Stimulated activated CD8-positive, alpha-beta memory T cell treated with anti-CD3 and anti-CD28 coated beads, Interleukin-15, amount 100 ng/mL, for 4 hours (primary cell): ENCODE measurements at regions not wholly inside any gene's neighbourhood (a gene's known extent, or its start where the extent isn't known, plus 50 kb on each side); places are given as distances from the start of the nearest gene placed in this dataset.

Experiments used
- DNase-seq, 2 donors: peaks; one replicate each; pipeline ENCODE4 v3.0.0-alpha.2; 2020; ENCODE audit warnings: low read depth in 2 of 2

DNA sequence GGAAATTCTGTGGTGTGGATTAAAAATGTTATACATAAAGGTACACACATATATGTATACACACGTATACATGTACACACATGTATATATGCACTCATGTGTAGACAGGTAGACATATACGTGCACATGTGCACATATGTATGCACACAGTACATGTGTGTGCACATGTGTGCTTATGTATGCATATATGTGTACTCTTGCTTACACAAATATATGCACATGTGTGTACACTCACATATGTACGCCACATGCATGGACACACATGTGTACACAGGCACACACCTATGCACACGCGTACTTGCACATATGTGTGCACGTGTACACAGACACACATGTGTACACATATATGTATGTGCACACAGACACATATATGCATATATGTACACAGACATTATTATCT lies 142.8 kb upstream of the SALL3 start:
- no peak for DNase-seq

DNA sequence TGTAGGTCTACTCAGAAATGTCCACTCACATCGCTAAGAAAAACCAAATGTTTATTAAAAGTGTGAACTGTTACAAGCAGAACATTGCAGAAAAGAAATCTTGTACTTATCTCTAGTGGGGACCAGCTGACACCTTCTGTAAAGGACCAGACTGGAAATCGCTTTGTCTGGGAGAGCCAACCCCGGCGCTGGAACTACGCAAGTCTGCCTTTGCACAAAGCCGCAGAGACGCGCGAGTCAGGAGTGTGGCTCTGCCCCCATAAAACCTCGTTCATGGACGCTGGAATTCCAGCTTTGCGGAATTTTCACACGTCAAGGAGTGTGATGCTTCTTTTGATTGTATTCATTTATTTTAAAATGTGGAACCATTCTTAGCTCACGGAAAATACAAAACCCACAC lies 141.9 kb upstream of the SALL3 start:
- DNase-seq: no peak

DNA sequence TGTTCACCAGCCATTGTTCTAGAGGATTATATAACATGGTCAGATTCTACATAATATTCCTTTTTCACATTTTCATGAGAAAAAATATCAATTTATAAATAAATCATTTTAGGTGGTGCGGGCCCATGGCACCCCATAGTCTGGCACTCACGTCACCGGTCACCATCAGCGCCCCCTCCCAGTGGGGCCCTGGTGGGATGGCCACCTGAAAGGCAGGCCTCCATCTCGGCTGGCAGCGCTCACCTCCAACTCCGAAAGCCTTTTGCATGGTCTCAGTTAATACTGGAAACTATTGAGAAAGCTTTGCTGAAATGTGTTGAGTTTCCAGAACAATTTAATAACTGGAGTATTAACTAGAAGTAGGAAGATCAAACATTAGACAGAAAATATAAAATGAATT lies 141.4 kb upstream of the SALL3 start:
- no peak for DNase-seq

DNA sequence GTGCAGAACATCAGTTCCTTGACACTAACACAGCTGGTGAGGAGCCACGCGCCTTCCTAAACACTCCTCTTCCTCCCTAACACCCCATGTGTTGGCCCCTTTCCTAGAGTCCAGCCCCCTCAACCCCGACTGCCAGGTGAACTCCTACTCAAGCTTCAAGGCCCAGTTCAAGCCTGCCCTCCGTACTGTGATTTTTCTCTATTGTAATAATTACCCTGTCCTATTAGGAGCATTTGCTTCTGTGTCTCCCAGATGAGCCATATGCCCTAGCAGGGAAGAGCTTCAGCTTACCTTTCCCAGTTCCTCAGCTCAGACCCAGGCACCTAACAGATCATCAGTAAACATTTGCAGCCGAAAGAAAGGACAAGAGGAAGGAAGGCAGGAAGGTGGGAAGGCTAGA lies 130.6 kb upstream of the SALL3 start:
- no peak for DNase-seq

DNA sequence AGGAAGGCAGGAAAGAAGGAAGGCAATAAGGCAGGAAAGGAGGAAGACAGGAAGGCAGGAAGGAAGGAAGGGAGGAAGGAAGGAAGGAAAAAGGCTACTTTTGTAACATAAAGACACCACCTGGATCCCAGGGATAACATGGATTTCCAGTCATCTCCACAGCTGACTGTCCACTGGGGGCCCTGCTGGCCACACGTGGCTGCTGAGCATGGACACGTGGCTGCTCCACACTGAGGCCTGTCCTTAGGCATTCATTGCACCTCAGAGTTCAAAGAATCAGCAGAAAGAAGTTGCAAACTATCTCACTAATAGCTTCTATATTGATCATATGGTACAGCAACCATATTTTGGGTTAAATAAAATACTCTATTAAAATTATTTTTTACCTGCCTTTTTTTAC lies 130.2 kb upstream of the SALL3 start:
- DNase-seq: no peak

DNA sequence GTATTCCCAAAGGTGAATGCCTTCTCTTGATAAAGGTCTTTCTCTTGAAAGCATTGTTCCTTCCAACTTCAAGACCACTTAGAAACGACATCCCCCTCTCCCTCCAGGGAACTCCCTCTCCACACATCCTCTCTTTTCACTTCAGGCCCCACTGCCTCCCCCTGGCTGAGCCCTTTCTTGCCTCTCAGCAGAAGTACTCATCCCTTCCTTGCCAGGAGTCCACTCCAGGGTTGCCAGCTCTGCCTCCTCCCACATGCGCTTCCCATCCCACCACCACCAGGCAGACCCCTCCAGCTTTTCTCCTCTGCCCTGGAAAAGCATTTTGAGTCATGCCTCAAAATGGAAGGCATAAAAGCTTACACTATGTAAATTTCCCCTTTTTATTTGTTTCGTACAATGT lies 126.3 kb upstream of the SALL3 start:
- DNase-seq: no peak

DNA sequence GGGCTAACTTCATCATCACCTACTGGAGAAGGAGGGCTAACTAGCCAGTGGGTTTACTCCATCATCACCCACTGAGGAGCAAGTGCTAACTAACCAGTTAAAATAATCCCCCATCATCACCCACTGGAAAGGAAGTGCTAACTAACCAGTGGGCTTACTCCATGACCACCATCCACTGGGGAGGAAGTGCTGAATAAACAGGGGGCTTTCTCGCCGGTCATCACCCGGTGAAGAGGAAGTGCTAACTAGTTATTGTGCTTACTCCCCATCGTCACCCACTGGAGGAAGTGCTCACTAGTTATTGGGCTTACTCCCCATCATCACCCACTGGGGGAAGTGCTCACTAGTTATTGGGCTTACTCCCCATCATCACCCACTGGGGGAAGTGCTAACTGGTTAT lies 124.4 kb upstream of the SALL3 start:
- no peak for DNase-seq

DNA sequence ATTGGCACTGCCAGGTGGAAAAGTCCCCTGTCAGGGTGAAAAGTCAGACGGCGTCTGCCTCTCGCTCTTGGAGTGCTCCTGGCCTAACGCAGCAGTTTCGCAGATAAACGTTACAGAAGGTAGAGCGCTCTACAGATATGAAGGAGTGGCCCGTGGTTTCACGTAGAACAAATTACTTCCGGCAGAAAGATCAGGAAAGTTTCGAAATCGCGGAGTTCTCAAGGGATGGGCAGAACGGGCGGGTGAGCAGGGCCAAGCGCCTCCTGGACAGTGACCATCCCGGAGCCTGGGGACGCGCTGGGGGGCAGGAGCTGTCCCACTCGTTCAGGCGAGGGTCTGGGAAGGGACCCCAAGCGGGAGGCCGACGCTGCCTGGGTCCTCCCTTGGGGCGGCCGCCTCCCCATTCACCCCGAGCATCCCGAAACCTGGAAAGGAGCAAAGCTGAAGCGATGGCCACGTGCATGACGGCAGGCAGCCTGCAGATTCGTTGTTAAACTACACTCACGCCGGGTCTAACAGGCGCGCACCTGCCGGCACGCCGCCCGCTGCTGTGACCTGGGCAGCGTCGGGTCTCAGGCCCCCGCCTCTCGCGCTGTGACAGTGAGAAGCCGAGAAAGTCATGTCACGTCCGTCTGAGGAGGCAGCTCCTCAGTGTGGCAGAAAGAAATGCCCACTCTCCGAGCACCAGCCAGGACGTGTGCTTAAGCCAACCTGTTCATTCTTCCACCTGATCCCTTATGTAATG lies 122.9 kb upstream of the SALL3 start:
- DNase-seq: no peak

DNA sequence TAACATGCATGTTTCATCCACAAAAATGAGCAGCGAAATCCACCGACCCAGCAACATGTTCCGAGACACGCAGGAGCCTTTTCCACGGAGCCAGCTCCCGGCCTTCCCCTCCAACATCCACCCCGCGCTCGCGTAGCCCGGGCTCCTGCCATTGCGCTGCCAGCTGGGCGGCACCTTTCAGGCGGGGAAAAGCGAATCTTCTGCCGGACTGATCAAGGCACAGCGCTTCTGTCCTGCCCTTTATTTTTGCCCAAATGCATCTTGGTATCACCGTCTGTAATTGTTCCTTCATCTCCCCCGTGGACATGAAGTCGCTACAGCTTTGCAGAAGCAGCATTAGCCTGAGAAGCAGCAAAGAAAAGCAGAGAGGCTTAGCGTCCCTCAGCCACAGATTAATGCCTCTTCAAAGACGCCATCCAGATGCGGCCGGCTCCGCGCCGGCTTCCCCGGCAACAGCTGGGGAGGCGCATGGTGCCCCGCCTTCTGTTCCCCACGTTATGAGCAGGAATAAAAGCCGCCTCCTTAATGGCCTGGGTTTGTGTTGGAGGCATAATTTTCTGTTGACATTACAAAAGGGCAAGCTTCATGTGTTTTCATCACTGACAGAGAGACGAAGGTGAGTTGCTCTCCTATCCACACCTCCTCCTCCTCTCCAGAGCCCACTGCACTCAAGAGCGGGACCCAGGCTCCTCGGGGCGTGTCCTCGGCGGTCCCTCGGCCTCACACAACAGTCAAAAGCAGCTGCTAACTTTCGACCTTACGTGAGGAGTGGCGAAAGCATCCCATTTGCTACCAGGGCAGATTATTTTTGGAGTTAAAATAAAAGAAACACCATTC lies 122.1 kb upstream of the SALL3 start:
- no peak for DNase-seq

DNA sequence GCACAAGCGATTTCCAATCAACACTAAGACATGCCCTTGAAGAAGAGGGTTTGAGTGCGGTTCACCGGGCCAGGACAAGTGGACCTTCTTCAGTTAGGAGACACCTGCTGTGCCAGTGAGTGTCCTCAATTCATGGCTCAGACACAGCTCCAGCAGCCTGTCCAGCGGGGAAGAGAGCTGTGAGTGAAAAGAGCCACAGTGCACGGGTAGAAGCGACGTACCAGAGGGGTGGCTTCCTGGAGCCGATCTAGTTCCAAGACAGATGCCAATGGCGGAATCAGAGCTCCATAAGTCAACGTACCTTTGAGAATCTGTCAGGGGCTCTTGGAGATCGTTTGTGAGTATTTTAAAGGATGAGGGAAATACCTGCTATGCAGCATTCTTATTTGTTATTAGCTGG lies 119.9 kb upstream of the SALL3 start:
- no peak for DNase-seq

DNA sequence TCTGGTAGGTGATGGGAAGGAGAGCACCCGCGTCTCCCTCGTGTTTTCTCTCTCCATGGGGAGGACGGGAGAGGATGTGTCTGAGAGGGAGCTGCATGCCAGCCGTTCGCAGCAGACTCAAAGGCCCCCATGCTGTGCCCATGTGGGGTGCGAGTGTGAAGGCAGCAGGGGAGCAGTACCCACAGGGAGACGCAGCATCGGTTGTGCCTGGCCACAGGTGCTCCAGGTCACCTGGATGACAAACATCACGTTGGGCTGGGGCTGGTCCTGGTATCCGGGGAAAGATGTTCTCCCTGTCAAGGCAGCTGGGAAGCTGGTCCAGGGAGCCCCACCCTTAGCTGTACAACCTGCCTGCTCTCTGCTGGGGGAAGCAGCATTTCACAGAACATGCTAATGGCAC lies 119.5 kb upstream of the SALL3 start:
- no peak for DNase-seq

DNA sequence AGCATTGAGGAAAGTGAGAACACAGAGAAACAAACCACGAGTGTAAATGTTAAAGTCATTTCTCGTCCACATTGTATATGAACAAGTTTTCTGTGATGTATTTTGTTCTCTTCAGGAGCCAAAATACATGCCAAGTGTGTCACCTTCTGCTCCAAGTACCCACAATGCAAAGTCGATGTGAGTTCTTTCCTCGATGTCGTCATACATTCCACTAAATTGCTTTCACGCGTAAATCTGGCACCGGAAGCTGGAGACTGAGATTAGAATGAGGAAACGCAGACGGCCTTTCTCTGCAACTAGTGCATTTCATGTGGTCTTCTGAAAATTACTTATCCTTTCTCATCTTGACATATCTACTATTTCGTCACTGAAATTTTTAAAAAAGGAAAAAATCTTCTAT lies 118.5 kb upstream of the SALL3 start:
- no peak for DNase-seq

DNA sequence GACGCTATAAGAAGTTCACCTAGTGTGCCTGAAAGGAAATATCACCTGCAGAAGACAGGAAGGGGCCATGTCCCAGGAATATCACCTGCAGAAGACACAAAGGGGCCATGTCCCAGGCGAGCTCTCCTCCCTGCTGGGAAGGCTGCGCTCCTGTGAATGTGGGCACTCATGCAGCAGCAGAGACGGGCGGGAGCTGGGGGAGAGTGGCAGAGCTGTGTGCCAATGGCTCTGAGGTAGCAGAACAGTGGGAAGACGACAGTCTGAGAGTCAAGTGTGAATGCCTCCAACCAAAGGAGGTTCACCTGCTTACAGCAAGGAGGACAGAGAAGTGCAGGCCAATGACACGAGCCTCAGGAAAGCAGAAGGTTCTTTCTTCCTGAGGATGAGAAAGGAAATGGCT lies 117.9 kb upstream of the SALL3 start:
- DNase-seq: no peak

DNA sequence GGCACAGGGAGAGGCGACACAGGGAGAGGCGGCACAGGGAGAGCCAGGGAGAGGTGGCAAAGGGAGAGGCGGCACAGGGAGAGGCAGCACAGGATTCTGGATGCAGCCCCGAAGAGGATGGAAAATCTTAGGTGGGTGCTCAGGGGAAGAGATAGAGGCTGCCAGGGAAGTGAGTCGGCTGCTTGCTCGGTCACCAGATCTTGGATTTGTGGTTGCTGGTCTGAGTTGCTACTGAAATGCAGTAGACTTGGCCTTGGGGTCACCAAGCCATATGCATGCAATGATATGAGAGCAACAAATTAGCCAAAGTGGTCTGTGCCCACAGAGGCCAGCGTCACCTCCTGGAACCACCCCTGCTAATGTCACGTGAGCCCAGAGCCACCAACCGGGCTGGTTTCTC lies 117.2 kb upstream of the SALL3 start:
- no peak for DNase-seq

DNA sequence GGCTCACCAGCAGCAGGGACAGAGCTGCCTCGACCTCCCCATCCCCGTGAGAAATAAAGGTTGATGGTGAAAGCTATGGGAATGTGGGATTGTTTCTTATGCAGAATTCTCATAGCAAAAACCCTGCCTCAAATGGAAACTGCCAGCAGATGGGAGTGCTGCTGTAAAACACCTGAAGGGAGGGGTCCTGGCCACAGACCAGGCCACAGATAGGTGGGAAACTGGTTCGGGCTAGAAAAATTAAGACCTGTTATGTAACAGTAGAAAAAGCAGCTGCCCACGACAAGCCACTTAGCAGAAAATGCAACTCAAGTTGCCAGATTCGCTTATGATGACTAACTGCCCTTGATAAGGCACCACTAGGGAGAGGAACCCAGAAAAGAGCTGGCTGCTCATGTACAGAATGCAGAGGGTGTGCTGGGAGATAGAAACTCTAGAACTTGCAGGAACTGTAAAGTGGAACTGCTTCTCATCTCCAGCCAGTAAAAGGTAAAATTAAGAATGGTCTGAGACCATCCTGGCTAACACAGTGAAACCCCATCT lies 114.5 kb upstream of the SALL3 start:
- DNase-seq: no peak

DNA sequence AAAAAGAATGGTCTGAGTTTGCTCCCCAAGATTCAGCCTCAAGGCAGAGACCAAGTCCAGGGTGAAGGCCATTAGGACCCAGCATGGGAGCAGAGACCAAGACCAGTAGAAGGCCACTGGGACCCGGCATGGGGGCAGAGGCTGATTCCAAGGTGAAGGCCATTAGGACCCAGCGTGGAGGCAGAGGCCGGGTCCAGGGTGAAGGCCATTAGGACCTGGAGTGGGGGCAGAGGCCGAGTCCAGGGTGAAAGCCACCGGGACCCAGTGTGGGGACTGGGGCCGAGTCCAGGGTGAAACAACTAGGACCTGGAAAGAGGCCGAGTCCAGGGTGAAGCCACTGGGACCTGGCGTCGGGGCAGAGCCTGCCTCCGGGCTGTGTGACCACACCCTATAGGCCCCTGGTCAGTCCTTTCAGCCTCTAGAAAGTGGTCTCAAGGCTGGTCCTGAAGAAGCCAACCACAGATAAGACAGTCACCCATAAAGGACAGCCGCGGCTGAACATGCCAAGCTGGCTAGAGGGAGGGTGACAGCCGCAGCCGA lies 113.8 kb upstream of the SALL3 start:
- no peak for DNase-seq

DNA sequence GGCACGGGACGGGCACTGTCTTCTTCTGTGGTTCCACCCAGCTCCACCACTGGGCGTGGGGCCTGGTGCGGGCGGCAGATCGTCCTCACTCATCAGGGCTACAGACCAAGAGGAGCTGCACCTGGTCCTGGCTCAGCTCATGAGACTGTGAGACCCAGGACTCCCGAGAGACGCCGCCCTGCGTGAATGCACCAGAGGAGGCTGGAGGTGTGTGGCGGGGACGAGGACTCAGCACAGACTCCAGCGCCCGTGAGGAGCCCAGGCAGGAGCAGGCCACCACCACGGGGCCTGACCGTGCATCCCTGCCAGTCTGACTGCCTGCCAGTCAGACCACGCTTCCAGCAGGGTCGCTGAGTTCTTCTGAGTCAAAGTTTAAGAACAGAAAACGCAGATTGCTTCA lies 112.5 kb upstream of the SALL3 start:
- DNase-seq: no peak

DNA sequence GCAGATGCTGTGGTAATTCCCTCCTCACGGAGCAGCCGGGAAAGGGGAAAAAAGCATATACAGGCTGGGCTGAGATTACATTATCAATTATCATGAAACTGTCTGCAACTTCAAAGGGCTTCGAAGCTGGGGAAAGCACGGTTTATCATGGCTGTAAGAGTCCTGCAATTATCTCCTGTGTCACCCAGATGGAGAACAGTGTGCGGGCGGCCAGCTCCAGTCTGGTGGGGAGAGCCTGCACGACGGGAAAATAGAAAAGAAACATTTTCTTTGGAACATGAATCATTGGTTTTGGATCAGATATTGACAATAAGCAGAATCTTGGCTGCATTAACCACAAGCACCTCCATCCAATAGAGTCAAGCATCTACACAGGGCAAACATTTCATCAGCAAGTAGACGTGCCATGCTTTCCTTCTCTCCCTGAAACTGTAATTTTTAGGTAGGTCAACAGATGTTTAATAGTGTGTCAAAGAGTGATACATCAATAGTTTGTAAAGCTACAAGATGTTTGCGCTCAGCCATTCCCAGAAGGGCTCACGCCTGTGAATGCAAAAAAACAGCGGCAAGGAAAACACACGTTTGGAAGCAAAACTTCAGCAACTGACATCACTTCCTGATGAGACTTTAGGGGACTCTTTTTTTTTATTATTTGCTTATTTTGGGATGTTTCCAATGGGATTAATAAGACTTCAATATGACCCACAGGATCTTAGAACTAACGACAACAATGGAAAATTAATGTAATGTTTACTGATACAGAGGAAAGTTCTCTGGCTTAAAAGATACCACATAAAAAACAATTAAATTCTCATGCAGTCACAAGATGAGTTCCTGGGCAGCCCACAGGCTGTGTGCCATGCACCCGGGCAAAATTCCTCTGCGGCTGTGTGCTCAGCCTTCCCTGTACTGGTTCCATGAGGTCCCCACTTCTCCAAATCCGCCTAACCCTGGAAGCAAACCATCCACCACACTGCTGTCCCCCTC lies 111.0 kb upstream of the SALL3 start:
- no peak for DNase-seq

DNA sequence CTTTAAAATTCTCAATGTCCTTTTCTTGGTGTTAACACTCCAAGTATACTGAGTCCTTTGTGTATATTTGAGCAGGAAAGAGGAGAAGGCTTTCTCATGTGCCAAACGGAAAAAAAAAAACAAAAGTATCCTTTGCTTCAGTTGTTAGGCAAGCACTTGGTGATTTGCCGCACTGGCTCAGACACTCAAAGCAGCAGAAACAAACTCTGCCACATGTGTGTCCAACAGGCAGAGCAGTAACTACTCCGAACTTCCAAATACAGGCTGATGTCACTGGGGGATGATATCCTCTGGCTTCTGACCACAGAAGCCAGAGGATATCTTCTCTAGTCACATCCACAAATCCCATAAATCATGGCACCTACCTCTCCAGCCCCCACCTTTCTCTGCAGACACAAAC lies 108.0 kb upstream of the SALL3 start:
- no peak for DNase-seq

DNA sequence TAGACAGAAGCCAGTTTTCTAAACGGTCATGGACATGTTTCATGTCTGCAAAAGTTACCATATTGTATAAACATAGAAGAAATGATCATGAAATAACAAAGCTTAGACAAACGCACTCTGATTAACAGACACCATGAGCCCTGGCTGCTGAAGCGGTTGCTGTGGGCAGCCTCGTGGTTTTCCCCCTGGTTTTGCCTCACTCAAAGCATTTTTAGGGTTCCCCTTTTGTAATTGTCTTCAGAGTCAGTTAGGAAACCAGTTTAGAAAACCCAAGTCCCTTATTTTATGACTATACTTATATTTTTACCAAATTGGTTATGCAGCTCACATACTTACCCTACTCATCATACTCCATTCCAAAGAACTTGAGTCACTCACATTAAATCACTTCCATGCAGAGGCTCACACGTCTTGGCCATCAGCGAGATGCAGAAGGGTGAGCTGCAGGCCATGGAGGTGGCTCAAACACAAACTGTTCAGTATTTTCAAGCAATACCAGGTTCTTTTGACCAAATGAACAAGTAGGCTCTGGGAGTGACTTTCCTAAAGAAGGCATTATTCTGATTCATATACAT lies 105.6 kb upstream of the SALL3 start:
- no peak for DNase-seq

DNA sequence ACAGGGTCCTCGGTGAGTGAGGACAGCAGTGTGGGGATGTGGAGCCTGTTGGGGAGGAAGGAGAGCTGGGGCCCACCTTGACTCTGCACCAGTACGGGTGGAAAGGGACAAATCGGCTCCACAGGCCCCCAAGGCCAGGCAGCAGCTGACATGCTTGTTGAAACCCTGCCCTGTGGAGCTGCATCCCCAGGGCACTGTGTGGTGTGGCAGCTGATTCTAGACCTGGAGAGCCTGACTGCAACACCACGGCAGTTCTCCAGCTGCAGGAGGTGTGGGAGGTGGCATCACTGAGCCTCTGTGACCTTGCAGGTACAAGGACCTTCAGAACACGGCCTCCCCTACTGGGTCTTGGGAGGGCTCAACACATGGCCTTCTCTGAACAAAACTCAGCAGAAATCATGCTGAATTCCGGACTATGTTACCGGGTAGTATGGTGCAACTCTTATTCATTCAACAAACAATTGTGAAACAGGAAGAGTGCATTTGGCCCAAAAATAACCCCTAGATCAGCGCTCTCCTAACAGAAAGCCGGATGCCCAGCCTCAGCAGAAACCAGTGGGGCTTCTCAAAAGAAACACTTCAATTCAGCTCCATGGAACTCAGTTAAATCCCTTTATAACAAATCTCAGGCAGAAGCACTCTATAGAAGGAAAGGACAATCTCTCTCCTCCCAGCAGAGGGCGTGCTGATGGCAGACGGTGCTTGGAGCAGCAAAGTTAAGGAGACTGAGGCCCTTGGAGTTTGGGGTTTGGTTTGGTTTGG lies 104.4 kb upstream of the SALL3 start:
- no peak for DNase-seq
